ENCODE measurements at regions not wholly inside any gene's neighbourhood (a gene's known extent, or its start where the extent isn't known, plus 50 kb on each side); places are given as distances from the start of the nearest gene placed in this dataset.

DNA sequence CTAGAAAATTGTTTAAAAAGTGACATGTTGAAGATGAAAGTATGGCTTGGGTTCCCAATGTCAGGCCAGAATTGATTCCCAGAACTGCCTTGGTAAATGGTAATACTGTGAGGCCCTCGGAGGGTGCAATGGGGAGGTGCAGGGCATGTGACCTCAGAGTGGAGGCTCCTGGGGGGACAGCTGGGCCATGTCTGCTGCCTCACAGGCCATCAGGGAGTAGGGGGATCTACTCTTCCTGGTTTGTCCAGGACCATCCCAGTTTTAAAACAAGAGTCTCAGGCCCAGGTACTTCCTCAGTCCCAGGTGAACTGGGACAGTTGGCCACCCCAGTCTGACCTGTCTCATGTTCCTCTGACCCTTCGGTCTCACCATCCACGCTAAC, 55.3 kb upstream of the SNX9 start:
- TF ChIP-seq POLR2A (IDR thresholded peaks at IDR 0.05; ENCODE audit: low read depth, low read length) (no peak), POLR2AphosphoS5 (IDR thresholded peaks at IDR 0.05; ENCODE audit: low read depth, low read length) (no peak), TAF1 (IDR thresholded peaks at IDR 0.05; ENCODE audit: borderline replicate concordance, low read depth, low read length) (no peak)
